HG02840 (cell line): ENCODE measurements at regions not wholly inside any gene's neighbourhood (a gene's known extent, or its start where the extent isn't known, plus 50 kb on each side); places are given as distances from the start of the nearest gene placed in this dataset.
A peak's percentile ranks its signal among the peaks of the same experiment; 100 is the strongest.
"Not testable (repeated sequence)": the region's sequence is repeated elsewhere in the genome, so short reads cannot be mapped to it uniquely, and the experiment has no call there.

Experiments used
- ATAC-seq: cut with Tn5 transposase; IDR thresholded peaks from one replicate; pipeline ENCODE4 v1.9.1; 2021; ENCODE audit warnings: mild to moderate bottlenecking, moderate library complexity, moderate number of reproducible peaks; ENCODE audit not compliant: unreplicated experiment, low FRiP score

DNA sequence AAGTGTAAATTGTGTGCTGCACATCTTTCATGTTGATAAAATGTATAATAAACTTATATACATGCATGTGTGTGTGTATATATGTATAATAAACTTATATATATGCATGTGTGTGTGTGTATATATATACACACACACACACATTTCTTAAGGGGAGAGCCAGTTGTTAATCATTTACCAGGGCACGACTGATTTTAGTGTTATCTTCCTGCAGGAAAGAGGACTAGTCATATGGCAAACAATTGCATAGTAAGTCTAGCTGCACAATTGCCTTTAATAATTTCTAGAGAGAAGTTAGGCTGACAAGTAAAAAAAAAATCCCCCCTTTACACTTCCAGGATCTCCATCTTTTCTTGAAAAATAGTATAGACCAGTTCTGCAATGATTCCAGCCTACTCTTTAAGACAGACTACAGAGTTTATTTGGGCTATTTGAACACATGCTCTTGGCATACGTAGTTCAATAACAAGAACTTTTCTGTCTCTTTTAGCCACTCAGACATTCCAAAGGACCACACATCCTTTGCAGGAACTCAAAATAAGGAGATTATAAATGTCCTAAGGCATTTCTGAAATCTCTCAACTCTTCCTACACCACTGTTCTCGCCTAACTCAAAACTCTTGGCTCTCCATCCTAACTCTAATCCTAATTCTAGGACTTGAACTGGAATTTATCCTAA lies 163.6 kb upstream of the SETMAR start:
- ATAC-seq: peak; percentile 58

DNA sequence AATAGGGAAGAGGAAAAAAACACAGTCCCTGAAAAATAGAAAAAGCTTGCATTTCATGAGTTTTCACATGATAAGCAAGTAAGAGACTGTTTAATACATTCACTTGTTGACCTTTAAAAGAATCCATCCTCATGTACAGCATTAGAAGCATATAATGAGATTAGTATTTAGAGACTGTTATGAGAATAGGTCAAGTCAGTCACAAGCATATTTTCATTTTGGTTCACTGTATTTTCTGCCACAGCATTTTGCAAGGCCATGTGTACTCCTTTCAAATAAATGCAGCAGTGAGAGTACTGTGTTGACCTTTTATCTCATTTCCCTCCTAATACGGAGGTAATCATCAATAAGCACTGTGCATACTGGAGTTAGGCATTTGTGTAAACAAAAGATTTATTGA lies 162.2 kb upstream of the SETMAR start:
- ATAC-seq: no peak

DNA sequence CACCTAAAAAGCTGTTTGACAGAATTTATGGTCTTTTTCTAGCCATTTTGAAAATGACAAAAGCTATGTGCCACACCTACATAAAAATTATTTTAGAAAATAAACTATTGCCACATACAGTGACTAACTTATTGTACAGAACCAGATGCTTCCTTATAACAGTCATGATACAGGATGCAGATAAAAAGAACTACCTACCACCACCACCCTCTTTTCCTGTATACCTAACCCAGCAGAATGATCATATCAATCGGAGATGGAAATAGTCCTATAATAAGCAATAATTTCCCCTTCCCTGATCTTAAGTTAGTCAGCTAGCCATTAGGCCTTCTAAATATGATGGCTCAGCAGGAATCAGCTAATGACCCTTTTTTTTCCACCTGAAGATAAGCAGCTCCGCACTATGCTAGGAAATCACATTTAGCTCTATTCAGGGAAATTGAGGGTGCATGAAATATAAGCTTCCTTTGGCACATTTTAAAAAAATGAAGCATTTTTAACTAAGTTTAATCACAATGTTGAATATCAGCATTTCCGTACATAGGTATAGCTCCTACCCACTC lies 155.5 kb upstream of the SETMAR start:
- no peak for ATAC-seq

DNA sequence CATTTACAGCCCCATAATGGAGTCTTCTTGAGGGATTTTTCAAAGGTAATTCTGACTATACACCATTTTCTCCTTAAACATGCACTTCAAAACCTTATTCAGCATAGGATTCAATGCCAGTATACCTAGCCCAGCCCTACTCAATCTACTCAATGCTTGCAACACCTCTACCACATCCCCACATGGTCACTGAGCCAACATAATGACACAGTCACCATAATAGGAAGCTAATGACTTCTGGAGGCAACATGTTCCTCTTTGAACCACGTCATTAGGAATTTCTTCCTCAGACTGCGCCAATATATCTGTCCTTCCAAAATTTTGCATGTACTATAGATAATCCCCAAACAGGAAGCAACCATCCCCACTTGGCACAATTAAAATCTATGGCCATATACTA lies 153.9 kb upstream of the SETMAR start:
- ATAC-seq: no peak

DNA sequence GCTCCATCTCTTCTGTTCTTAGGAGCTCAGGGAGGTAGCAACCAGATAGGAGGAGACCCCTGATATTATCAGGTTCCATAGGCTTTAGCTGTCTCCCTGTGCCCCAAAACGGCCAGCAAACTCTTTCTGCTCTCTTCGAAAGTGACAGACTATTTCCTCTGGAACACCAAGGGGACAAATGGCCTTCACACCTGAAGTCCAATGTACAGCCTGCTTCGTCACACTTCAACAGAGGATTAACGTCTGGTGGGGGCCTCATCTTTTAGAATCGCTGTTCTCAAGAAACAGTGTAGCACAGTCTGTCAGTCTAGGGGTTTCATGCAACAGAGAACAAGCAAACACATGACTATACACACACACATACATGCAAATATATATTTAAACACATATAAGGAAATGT lies 152.4 kb upstream of the SETMAR start:
- ATAC-seq: no peak

DNA sequence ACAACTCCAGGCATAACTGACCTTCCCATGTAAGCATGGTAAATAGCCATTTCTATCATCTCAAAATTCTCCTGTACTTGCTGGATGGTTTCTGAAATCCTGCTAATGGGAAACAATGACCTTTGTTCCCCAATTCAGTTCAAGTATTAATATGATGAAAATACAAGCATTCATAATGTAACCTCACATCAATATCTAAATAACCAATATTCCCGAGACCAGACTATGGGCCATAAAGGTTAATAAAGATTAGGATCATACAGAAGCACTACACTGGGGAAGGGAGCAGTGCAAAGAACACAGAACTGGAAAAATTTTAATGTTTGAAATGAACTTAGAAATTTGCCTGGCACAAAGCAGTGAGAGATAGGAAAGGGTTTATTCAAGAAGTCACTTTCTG lies 151.3 kb upstream of the SETMAR start:
- no peak for ATAC-seq

DNA sequence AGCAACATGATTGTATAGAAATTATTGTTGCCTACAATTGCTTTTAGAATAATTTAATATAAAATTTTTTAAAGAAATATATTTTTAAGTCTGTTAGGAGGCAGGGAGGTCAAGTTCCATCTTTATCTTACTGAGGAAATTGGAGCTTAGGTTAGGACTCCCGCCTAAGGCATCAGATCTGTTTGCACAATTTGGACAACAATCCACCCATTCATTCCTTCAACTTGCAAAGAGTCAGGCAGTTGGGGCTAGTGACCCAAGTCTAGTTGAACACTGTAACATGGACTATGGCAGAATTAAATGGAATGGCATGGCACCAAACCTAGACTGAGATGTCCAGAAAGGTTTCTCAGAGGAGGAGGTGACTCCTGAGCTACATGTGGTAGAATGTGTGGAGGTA lies 149.4 kb upstream of the SETMAR start:
- no peak for ATAC-seq

DNA sequence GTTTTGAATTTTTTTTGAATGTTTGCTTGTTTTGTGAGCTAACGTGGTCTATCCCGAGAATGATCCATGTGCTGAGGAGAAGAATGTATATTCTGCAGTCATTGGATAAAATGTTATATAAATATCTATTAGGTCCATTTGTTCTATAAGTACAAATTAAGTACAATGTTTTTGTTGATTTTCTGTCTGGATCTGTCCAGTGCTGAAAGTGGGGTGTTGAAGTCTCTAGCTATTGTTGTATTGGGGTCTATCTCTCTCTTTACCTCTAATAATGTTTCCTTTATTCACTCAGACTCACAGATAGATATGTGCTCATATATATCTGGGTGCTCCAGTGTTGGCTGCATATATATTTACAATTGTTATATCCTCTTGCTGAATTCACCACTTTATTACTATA lies 144.8 kb upstream of the SETMAR start:
- no peak for ATAC-seq

DNA sequence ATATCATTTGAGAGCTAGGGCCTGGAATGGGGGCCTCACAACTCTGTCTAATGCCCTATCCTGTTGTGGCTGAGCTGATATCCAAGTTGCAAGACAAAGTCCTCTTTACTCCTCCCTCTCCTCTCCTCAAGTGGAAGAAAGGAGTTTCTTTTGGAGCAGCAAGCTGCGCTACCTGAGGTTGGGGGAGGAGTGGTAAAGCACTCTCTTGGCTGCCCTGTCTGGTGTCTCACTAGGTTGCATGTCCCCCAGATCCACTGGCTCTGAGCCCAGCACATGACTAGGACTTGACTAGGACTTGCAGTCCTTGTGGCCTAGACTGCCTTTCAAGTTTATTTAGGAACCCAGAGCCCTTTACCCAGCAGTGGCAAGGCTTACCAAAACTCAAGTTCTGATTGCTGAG lies 141.1 kb upstream of the SETMAR start:
- ATAC-seq: no peak

DNA sequence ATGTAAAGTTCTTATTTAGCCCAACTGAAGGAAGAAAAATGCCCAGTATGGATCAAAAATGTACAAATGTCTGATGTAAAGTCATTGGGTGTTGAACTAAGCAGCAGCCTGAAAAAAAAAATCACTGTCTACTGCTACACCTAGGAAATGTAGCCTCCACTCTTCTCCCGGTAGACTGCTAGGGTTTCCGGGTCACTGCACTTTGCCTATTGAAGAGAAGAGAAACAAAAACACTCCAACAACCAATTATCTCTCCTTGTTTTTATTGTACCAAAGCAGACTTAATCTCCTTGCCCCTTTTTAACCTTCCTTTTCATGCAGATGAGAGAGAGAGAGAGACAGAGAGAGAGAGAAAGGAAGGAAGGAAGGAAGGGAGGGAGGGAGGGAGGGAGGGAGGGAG lies 140.2 kb upstream of the SETMAR start:
- ATAC-seq: no peak

DNA sequence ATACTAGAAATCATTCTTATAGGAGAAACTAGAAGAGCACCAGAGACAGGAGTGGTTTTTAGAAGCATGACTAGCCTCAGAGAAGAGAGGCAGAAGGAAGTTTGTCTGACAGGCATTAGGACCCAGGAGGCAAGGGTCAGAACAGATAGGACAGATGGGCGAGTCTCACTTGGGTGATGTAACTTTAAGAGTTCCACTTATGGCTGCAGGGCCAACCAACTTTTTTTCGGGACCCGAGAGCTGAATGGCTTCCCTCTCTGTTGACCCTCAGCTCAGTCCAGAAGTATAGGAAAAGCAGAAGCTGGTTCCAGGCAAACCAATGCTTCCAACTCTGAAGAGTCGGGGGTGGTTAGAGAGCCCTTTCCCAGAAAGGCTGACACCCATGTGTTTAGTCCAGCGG lies 136.6 kb upstream of the SETMAR start:
- no peak for ATAC-seq

DNA sequence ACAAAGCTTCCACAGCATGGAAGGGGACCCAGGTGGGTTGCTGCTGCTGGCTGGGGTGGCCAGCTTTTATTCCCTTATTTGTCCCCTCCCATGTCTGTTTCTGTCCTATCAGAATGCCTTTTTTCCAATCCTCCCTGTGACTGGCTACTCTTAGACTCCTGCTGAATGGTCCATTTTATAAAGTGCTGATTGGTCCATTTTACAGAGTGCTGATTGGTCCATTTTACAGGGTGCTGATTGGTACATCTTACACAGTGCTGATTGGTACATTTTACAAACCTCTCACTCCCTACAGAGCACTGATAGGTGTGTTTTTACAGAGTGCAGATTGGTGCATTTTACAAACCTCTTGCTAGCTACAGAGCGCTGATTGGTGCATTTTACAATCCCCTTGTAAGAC lies 135.9 kb upstream of the SETMAR start:
- not testable (repeated sequence) for ATAC-seq

DNA sequence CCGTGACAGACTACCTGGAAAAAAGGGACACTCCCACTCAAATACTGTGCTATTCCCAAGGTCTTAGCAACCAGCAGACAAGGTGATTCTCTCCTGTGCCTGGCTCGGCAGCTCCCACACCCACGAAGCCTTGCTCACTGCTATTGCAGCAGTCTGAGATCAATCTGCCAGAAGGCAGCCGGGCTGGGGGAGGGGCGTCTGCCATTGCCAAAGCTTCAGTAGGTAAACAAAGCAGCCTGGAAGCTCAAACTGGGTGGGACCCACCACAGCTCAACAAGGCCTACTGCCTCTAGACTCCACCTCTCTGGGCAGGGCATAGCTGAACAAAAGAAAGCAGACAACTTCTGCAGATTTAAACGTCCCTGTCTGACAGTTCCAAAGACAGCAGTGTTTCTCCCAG lies 128.4 kb upstream of the SETMAR start:
- no peak for ATAC-seq

DNA sequence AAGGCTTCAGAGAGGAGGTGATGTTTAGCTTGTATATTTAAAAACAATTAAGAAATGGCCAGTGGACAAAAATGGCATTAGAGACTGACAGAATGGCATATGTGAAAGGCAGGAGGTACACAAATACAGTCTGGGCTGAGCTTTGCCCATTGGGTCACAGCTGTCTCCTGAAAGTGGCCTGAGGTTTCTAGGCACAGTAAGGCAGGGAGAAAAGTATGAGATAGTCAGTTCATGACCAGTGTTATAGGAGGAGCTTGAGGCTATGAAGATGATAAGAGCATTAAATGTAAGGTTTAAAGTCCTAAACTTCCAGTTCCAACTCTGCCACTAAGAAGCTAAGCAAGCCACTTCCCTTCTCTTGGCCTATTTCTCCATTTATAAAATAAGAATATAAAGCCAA lies 111.2 kb upstream of the SETMAR start:
- no peak for ATAC-seq

DNA sequence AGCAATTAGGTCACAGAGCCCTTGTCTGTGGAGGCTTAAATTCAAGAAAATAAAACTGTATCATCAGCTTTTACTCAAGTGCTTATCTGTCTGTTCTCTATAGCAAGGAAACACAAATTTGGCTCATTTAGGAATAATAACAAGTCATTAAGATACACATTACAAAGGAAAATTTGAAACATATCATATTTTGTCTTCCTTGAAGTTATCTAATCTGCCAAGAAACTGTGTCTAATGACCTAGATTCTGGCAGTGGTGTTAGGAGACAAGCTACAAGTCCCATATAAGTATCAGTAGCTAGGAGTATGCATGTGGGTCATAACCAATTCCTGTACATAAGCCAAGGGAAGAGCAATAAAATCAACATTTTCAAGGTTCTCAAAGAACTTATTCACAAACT lies 108.2 kb upstream of the SETMAR start:
- ATAC-seq: no peak

DNA sequence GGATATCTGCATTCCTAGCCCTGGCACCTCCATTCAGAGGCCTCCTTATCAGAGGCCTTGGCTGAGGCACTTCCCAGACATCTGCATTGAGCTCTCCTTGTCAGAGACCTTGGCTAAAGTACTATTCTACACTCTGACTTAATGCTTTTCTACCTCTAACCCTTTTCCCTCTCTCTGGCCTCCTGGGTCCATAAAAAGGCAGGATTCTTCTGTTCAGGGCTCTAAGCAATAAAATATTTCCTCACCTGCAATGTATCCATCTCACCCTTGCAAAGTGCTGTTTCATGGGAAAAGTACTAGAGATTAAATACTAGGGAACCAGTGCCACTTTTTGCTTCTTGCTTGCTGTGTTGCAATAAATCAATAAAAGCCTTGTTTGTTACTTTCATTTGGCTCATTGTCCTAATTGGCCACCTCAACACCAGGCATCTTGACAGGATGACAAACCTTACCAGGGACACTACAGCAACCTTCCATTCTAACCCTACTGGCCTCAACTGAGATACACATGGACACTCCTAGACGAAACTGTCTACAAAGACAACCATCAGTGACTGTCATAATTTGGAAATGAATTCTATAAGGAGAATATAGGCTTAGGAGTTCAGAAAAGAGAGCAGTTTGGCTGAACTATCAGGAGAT lies 106.5 kb upstream of the SETMAR start:
- ATAC-seq: no peak

DNA sequence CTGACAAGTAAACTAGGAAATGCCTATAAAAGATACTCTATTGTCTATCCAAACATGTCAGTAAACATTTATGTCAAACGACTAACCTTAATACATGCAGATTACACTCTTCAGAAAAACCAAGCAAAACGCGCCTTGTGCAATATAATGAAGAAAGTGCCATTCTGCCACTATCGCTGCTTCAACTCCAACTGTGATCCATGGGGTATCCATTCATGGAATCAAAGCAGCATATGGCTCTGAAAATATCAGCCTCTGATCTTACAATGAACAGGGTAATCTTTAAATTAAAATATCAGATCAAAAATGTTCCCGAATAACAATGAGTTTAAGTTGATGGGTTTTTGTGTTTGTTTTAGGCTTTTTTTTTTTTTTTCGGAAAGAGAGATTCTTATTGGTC lies 105.5 kb upstream of the SETMAR start:
- no peak for ATAC-seq

DNA sequence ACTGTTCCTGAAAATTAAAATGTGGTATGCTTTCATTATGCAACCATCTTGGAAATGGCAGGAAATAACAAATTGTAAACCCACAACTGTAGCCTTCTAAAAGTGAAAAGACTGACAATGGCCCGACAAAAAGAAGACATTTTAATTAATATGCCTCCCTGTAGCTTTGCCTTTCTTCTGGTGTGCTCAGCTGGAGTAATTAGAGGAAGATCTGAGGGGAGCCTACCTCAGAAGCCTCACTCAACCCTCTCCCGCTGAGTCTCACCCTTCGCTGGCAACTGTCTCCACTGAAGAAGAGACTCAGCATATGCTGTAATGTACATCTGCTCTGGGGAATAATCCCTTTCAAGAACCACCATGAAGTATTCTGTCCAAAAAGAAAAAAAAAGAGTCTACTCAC lies 104.7 kb upstream of the SETMAR start:
- no peak for ATAC-seq

DNA sequence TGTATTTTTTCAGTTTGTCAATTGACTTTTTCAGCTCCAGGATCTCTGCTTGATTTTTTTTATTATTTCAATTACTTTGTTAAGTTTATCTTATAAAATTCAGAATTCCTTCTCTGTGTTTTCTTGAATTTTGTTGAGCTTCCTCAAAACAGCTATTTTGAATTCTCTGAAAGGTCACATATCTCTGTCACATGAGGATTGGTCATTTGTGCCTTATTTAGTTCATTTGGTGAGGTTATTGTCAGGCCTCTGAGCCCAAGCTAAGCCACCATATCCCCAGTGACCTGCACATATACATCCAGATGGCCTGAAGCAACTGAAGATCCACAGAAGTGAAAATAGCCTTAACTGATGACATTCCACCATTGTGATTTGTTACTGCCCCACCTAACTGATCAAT lies 98.4 kb upstream of the SETMAR start:
- not testable (repeated sequence) for ATAC-seq

DNA sequence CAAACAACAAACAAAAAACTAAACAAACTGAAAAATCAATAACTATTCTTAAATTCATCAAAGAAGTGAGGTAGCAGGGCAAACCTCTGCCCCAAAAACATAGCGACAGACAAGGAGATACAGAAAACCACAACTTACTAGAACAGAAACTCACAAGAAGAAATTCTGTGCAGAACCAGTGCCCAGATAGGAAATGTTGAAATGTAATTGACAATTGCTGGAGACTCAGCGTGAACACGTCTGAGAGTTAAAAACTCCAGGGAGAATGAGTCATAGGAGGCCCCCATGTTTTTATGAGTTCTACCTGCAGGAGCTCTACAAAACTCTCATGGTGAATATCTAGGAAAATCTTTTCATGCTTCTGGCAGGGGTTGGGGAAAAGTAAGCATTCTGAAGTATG lies 95.5 kb upstream of the SETMAR start:
- ATAC-seq: no peak

DNA sequence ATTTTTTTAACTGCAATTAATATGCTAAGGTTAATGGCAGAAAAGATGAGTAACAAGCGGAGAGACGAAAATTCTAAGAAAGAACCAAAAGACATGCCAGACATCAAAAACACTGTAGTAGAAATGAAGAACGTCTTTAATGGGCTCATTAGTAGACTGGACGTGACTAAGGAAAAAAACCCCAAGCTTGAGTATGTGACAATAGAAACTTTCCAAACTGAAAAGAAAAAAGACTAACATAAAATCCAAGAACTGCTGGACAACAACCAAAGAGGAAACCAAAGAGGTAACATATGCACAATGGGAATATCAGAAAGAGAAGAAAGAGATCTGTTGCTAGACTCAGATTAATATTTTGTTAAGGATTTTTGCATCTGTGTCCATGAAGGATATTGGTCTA lies 94.6 kb upstream of the SETMAR start:
- ATAC-seq: no peak

DNA sequence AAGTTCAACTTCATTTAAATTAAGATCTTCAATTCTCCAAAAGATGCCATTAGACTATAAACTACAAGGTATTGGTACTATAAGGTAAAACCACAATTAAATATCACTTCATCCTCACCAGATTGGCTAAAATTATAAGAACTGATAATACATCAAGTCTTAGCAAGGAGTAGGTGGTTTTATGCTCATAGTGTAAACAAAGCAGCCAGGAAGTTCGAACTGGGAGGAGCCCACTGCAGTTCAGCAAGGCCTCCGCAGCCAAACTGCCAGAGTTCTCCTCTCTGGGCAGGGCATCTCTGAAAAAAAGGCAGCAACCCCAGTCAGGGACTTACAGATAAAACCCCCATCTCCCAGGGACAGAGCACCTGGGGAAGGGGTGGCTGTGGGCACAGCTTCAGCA lies 91.6 kb upstream of the SETMAR start:
- no peak for ATAC-seq
